K562 (cell line): ENCODE measurements at regions not wholly inside any gene's neighbourhood (a gene's known extent, or its start where the extent isn't known, plus 50 kb on each side); places are given as distances from the start of the nearest gene placed in this dataset.

Experiments used
- ATAC-seq: fragments of 200-7000 bp; cut with Tn5 transposase; 3 replicates; pipeline ENCODE4 v1.9.1; 2020; ENCODE audit warnings: moderate library complexity
- BruUV-seq: library from RNA; stranded (reverse); fragments of 400-500 nt; replicated peaks from 2 replicates; lab custom pipeline; 2021; lab: Mats Ljungman, UMichigan
- CTCF ChIA-PET: fragments of 300-600 bp; formaldehyde crosslinking; extraction: SDS; loops from one replicate; lab custom pipeline; 2021; ENCODE audit warnings: low intra/inter-chr PET ratio; lab: Yijun Ruan, JAX
- POLR2A ChIA-PET: fragments of 300-600, 350-650 bp; sonication (Branson Sonifier 250); formaldehyde crosslinking; extraction: SDS; loops from one replicate; lab custom pipeline; 2021; ENCODE audit warnings: antibody characterized with exemption, inconsistent platforms; lab: Yijun Ruan, JAX
- DNase-seq, 4 experiments: peaks; one replicate each; pipeline versions ENCODE4 v3.0.0 to v3.0.0-alpha.2; 2011 to 2018; ENCODE audit warnings: low spot score in 3 of 4, mixed read lengths in 3 of 4; ENCODE audit errors: extremely low read depth in 1 of 4
- FAIRE-seq: peaks from 2 replicates; lab custom pipeline; 2011; peaks lifted over from hg19 to GRCh38; lab: Jason Lieb, UNC
- H2AFZ ChIP-seq: 2 replicates; pipeline ENCODE4 v1.6.0; 2011; ENCODE audit warnings: low read depth, low read length, control low read depth, inconsistent platforms
- H3K27ac ChIP-seq: fragments of 200-600 bp; 3 replicates; pipeline ENCODE4 v1.8.0; 2011; ENCODE audit warnings: low read depth, mild to moderate bottlenecking, control low read depth, inconsistent platforms, low read length, moderate library complexity, mixed read lengths; ENCODE audit errors: extremely low read depth
- H3K27me3 ChIP-seq, 2 experiments: fragments of 300-600 bp in 1 of 2; 2 replicates in 1 of 2; 3 replicates in 1 of 2; pipeline versions ENCODE4 v1.6.0 to v1.8.0; 2011; ENCODE audit warnings: inconsistent platforms in 2 of 2, low read length in 2 of 2, mild to moderate bottlenecking in 1 of 2, mixed read lengths in 1 of 2, moderate library complexity in 1 of 2; ENCODE audit not compliant: control insufficient read depth in 2 of 2, insufficient read depth in 2 of 2
- H3K36me3 ChIP-seq: fragments of 300-600 bp; 3 replicates; pipeline ENCODE4 v1.8.0; 2011; ENCODE audit warnings: mild to moderate bottlenecking, low read length, inconsistent platforms; ENCODE audit not compliant: control insufficient read depth, insufficient read depth
- H3K4me1 ChIP-seq, 2 experiments: fragments of 200-600 bp in 1 of 2; replicated peaks in 1 of 2; 2 replicates in 1 of 2; 3 replicates in 1 of 2; pipeline versions ENCODE4 v1.5.1 to v1.8.0; 2011; ENCODE audit warnings: inconsistent platforms in 2 of 2, low read length in 2 of 2, mild to moderate bottlenecking in 1 of 2, mixed read lengths in 1 of 2, moderate library complexity in 1 of 2; ENCODE audit not compliant: control insufficient read depth in 2 of 2, insufficient read depth in 2 of 2
- H3K4me2 ChIP-seq: 2 replicates; pipeline ENCODE4 v1.6.1; 2011; ENCODE audit warnings: low read length, control low read depth, inconsistent platforms, mixed read lengths; ENCODE audit not compliant: insufficient read depth
- H3K4me3 ChIP-seq: fragments of 200-600 bp; sonication (generic), shearing (Covaris generic); 2 replicates; pipeline ENCODE4 v1.5.1; 2016; ENCODE audit warnings: control low read depth, inconsistent platforms
- H3K79me2 ChIP-seq: fragments of 200-600 bp; 3 replicates; pipeline ENCODE4 v1.8.0; 2011; ENCODE audit warnings: low read length, inconsistent platforms; ENCODE audit not compliant: control insufficient read depth, insufficient read depth
- H3K9ac ChIP-seq, 2 experiments: 2 replicates each; pipeline versions ENCODE4 v1.6.0 to v1.6.1; 2011; ENCODE audit warnings: low read depth in 2 of 2, low read length in 2 of 2, control low read depth in 1 of 2, inconsistent platforms in 1 of 2, mild to moderate bottlenecking in 1 of 2, mixed read lengths in 1 of 2; ENCODE audit not compliant: insufficient read depth in 1 of 2
- H3K9me1 ChIP-seq: one replicate; pipeline ENCODE4 v1.6.0; 2011; ENCODE audit warnings: inconsistent platforms, mild to moderate bottlenecking, low read length, moderate library complexity; ENCODE audit not compliant: control insufficient read depth, insufficient read depth
- H3K9me3 ChIP-seq: replicated peaks from 2 replicates; pipeline ENCODE4 v1.5.1; 2011; ENCODE audit warnings: low read depth, low read length, inconsistent platforms; ENCODE audit not compliant: control insufficient read depth, insufficient read depth
- H4K20me1 ChIP-seq: replicated peaks from 2 replicates; pipeline ENCODE4 v1.6.1; 2011; ENCODE audit warnings: low read length, inconsistent platforms, mixed read lengths; ENCODE audit not compliant: control insufficient read depth, insufficient read depth
- BRCA1 ChIP-seq, 2 experiments: fragments of 450-650 bp in 1 of 2; sonication (generic) in 1 of 2; formaldehyde crosslinking in 1 of 2; IDR thresholded peaks; 2 replicates each; pipeline versions ENCODE4 v1.5.0 to v1.6.1; 2017 to 2020; ENCODE audit warnings: mild to moderate bottlenecking in 1 of 2, missing genetic modification reagents in 1 of 2
- BRD4 ChIP-seq: fragments of 200-600 bp; sonication (generic); IDR thresholded peaks from 2 replicates; pipeline ENCODE4 v1.6.1; 2017; ENCODE audit warnings: inconsistent platforms
- ELF4 ChIP-seq: fragments of 450-650 bp; formaldehyde crosslinking; IDR thresholded peaks from 2 replicates; pipeline ENCODE4 v1.4.0; 2022; ENCODE audit warnings: missing genetic modification characterization
- ETV5 ChIP-seq: sonication (generic); formaldehyde crosslinking; IDR thresholded peaks from 2 replicates; pipeline ENCODE4 v1.4.0; 2020; ENCODE audit warnings: low read depth, mild to moderate bottlenecking, missing genetic modification reagents
- KAT2B ChIP-seq: IDR thresholded peaks from one replicate; pipeline ENCODE4 v1.6.1; 2012; ENCODE audit warnings: low read depth, mild to moderate bottlenecking, control low read depth, inconsistent platforms, low read length, moderate library complexity
- LEF1 ChIP-seq: fragments of 450-650 bp; IDR thresholded peaks from 2 replicates; pipeline ENCODE4 v1.6.1; 2016; ENCODE audit warnings: mild to moderate bottlenecking
- NFYB ChIP-seq: IDR thresholded peaks from 2 replicates; pipeline ENCODE4 v1.6.1; 2011; ENCODE audit warnings: mild to moderate bottlenecking, moderate library complexity; ENCODE audit not compliant: insufficient read length; ENCODE audit errors: extremely low read depth
- NKRF ChIP-seq: fragments of 450-650 bp; IDR thresholded peaks from 2 replicates; pipeline ENCODE4 v1.6.1; 2016; ENCODE audit warnings: borderline replicate concordance
- NRF1 ChIP-seq, 2 experiments: fragments of 450-650 bp; IDR thresholded peaks in 1 of 2; conservative IDR thresholded peaks in 1 of 2; 2 replicates each; pipeline ENCODE4 v1.6.1; 2014; ENCODE audit warnings: mild to moderate bottlenecking in 2 of 2
- POLR2H ChIP-seq: IDR thresholded peaks from 2 replicates; pipeline ENCODE4 v1.6.1; 2016; ENCODE audit warnings: missing genetic modification characterization, low read depth, mild to moderate bottlenecking, control low read depth, missing compliant biosample characterization, moderate library complexity
- SLC30A9 ChIP-seq: fragments of 250-450 bp; sonication (Bioruptor Pico); IDR thresholded peaks from 2 replicates; pipeline ENCODE4 v1.8.0; 2022; ENCODE audit warnings: mild to moderate bottlenecking, moderate library complexity
- TCF7 ChIP-seq: sonication (generic); IDR thresholded peaks from 2 replicates; pipeline ENCODE4 v1.6.1; 2016; ENCODE audit warnings: antibody characterized with exemption, borderline replicate concordance
- TEAD2 ChIP-seq: fragments of 450-650 bp; IDR thresholded peaks from 2 replicates; pipeline ENCODE4 v1.6.1; 2016; ENCODE audit warnings: missing genetic modification characterization, control low read depth, missing compliant biosample characterization
- ZHX1 ChIP-seq: fragments of 150-350 bp; conservative IDR thresholded peaks from 2 replicates; pipeline ENCODE4 v1.6.1; 2014; ENCODE audit warnings: low read length
- ZNF445 ChIP-seq: fragments of 250-450 bp; sonication (Bioruptor Pico); IDR thresholded peaks from 2 replicates; pipeline ENCODE4 v1.4.0; 2020; ENCODE audit warnings: low read depth, mild to moderate bottlenecking, moderate library complexity
- ZNF551 ChIP-seq: fragments of 250-450 bp; sonication (Bioruptor Pico); IDR thresholded peaks from 2 replicates; pipeline ENCODE4 v1.5.0; 2021; ENCODE audit warnings: mild to moderate bottlenecking, moderate library complexity
- WGBS: fragments of 100-300 bp; shearing (Covaris generic); methylation state at CpG from one replicate; pipeline ENCODE4 v1.1.6; 2016; ENCODE audit warnings: low coverage, mixed read lengths; ENCODE audit not compliant: insufficient coverage; ENCODE audit errors: missing lambda C conversion rate; 5-methylcytosine and 5-hydroxymethylcytosine counted together
- in situ Hi-C: fragments of 300-500 bp; cut with MboI; formaldehyde crosslinking; loops from 4 replicates; pipeline ENCODE4 v1.15.0; 2018; ENCODE audit warnings: inconsistent platforms, mixed read lengths
- intact Hi-C: fragments of 100-400 bp; cut with micrococcal nuclease; formaldehyde crosslinking; loops from 2 replicates; pipeline ENCODE4 v1.14.2; 2022
- TF ChIP-seq, protein P1 (sequence below), 2 experiments: fragments of 250-450 bp in 1 of 2; fragments of 450-650 bp in 1 of 2; sonication (Bioruptor Pico) in 1 of 2; IDR thresholded peaks; 2 replicates each; pipeline versions ENCODE4 v1.6.1 to v1.8.0; 2016 to 2021; ENCODE audit warnings: mild to moderate bottlenecking in 2 of 2, moderate library complexity in 2 of 2, missing compliant biosample characterization in 1 of 2, missing genetic modification characterization in 1 of 2

- POLR2A ChIA-PET = interaction anchor here (1.0 kb wide), 1 partner anchor 11 kb away, joined by 3 read pairs; no protein-coding TSS in a partner anchor
- Histone ChIP-seq H3K9ac (no peak overlapping the region), H4K20me1 (no peaks in the 10 kb centered on the region), H3K4me3 (no peak overlapping the region), H3K9me1 (no peaks in the 10 kb centered on the region), H3K36me3 (no peaks in the 10 kb centered on the region), H3K27me3 (no peaks in the 10 kb centered on the region), H3K27ac (no peak overlapping the region), H2AFZ (no peak overlapping the region), H3K4me2 (no peak overlapping the region), H3K9me3 (no peaks in the 10 kb centered on the region), H3K4me1 (no peaks in the 10 kb centered on the region), H3K79me2 (no peaks in the 10 kb centered on the region)
- BruUV-seq = no TSS peak
- intact Hi-C loops (no loop called here), in situ Hi-C loops (no loop called here)
- no peak for TF ChIP-seq ZHX1
- TF ChIP-seq ZNF445 = no peak
- TF ChIP-seq ZNF551 (CRISPR knock-in tag) = no peak
- TF ChIP-seq ELF4 (CRISPR knock-in tag) = no peak
- TF ChIP-seq POLR2H (tag) = no peak
- TF ChIP-seq ETV5 (CRISPR knock-in tag) = no peak
- TF ChIP-seq NFYB = no peak
- no peak for TF ChIP-seq TEAD2 (tag)
- TF ChIP-seq NRF1 (conservative IDR thresholded peaks at IDR 0.05 in 1 of 2, IDR thresholded peaks at IDR 0.05 in 1 of 2) = no peak
- TF ChIP-seq, protein P1, sequence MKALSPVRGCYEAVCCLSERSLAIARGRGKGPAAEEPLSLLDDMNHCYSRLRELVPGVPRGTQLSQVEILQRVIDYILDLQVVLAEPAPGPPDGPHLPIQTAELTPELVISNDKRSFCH (CRISPR knock-in tag; IDR thresholded peaks at IDR 0.05) = no peak
- TF ChIP-seq, protein P1 (tag; IDR thresholded peaks at IDR 0.05) = no peak
- TF ChIP-seq NKRF = no peak
- TF ChIP-seq TCF7 = no peak
- TF ChIP-seq LEF1 = no peak
- TF ChIP-seq SLC30A9 (CRISPR knock-in tag) = no peak
- no peak for TF ChIP-seq BRCA1 (IDR thresholded peaks at IDR 0.05)
- TF ChIP-seq BRCA1 (CRISPR knock-in tag; IDR thresholded peaks at IDR 0.05) = no peak
- TF ChIP-seq BRD4 = no peak
- no peak for TF ChIP-seq KAT2B
- ATAC-seq (no peak), FAIRE-seq (no peak), DNase-seq (no peak)
- CTCF ChIA-PET = no interaction called here
- 0% methylated on average over 4 of the region's 4 CpGs for WGBS
These were observed 458.1 kb upstream of the RASGRP1 start for GRCh38 chr15:39022532-39023305.
